RWPE1 (cell line): ENCODE measurements at regions not wholly inside any gene's neighbourhood (a gene's known extent, or its start where the extent isn't known, plus 50 kb on each side); places are given as distances from the start of the nearest gene placed in this dataset.
A peak's percentile ranks its signal among the peaks of the same experiment; 100 is the strongest.

ENCODE experiments used
- CTCF ChIA-PET: fragments of 350-600 bp; sonication (Branson Sonifier 250); formaldehyde crosslinking; extraction: SDS; loops from one replicate; lab custom pipeline; 2021; lab: Yijun Ruan, JAX
- POLR2A ChIA-PET: fragments of 400-600 bp; formaldehyde crosslinking; extraction: SDS; loops from one replicate; lab custom pipeline; 2020; ENCODE audit warnings: antibody characterized with exemption; ENCODE audit not compliant: low non-redundant PET; lab: Yijun Ruan, JAX
- DNase-seq: peaks from one replicate; pipeline ENCODE4 v3.0.0; 2012; ENCODE audit warnings: low spot score
- H3K27ac ChIP-seq: fragments of 450-650 bp; 2 replicates; pipeline ENCODE4 v1.5.1; 2017
- CTCF ChIP-seq: fragments of 450-650 bp; conservative IDR thresholded peaks from 2 replicates; pipeline ENCODE4 v1.5.1; 2017; ENCODE audit warnings: low read depth, mild to moderate bottlenecking

GRCh38 chr10:78934994-78935602 is 133.7 kb upstream of the ZMIZ1 start:
- ChIA-PET CTCF (interaction anchor here (0.6 to 1.3 kb wide), 6 partner anchors 20 to 886 kb away, joined by 3 to 4 read pairs (median 3); no protein-coding TSS in a partner anchor), POLR2A (no interaction called here)
- H3K27ac ChIP-seq, result peak overlapping the region; percentile 0; the same call in 1 of the 2 replicates

GRCh38 chr10:78935697-78936407 is 132.9 kb upstream of the ZMIZ1 start:
- H3K27ac ChIP-seq, result peak overlapping the region; percentile 0; the same call in 1 of the 2 replicates
- DNase-seq, result no peak
- ChIA-PET CTCF (interaction anchor here (1.3 kb wide), 1 partner anchor 39 kb away, joined by 4 read pairs; no protein-coding TSS in a partner anchor), POLR2A (interaction anchor here (0.6 kb wide), 1 partner anchor 57 kb away, joined by 3 read pairs; no protein-coding TSS in a partner anchor)
- no peak for TF ChIP-seq CTCF

More at GRCh38 chr10:78934994-78935602, 133.7 kb upstream of the ZMIZ1 start:
- no peak for DNase-seq
- no peak for TF ChIP-seq CTCF

GRCh38 chr10:78936412-78937342 is 132.1 kb upstream of the ZMIZ1 start:
- TF ChIP-seq CTCF, result no peak
- 0 out of 2 replicates have a peak overlapping the region, but pooled peaks have one; percentile 5 for H3K27ac ChIP-seq
- ChIA-PET CTCF (no interaction called here), POLR2A (interaction anchor here (0.6 kb wide), 1 partner anchor 58 kb away, joined by 3 read pairs; no protein-coding TSS in a partner anchor)
- no peak for DNase-seq

DNA sequence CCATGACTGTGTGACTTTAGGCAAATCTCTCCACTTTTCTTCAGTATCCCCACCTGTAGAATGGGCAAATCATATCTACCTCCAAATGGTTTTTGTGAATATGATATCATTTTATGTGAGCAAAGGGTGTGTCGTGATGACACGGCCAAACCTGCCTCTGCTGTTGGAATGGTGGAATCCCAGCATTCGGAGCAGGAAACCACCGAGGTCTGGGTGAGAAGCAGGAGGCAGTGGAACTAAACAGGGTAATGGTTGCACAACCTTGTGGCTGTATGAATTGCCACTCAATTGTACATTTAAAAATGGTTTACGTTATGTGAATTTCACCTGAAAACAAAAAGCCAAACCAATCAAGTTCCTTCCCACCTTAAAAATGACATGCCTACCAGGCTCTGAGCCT is 131.4 kb upstream of the ZMIZ1 start:
- 0 out of 2 replicates have a peak overlapping the region, but pooled peaks have one; percentile 5 for H3K27ac ChIP-seq
- ChIA-PET POLR2A (no interaction called here), CTCF (interaction anchor here (0.6 kb wide), 1 partner anchor 74 kb away, joined by 5 read pairs; no protein-coding TSS in a partner anchor)
- DNase-seq, result no peak
- no peak for TF ChIP-seq CTCF

DNA sequence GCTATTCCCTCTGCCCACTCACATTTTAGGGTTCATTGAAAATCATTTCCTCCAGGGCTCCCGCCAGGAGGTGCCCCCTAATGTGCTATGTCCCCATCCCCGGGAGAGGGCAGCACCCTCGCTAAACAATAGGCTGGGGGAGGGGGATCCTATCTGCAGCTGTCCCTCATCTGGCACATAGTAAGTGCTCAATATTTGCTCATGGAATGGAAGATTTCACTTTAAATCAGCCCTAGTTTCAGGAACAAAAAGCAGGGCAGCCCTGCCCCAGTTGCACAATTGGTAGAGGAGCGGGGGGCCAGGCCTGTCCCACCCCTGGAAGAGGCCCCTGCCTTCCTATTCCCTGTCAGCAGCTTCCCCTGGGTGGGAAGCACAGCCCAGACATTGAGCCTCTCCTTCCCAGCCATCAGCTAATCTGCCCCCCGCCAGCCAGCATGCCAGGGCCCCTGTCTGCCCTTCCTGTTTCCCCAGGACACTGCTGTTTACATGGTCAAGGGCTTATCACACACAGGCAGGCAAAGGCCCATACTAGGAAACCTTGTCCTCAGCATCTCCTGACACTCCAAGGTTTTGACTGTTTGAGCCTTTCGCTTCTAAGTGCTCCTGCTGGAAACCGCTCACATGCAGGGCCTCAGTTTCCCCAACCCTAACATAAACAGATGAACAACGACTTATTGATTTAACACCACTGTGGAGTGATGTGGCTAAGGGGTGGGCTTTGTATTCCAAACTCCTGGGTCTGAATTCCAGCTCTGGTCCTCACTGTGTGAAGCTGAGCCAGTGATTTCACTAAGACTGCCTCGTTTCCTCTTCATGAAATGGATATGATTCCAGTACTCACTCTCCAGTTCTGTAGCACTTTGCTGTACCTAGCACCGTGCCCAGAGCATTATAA is 130.7 kb upstream of the ZMIZ1 start:
- TF ChIP-seq CTCF, result no peak
- no peak overlapping the region for H3K27ac ChIP-seq
- ChIA-PET CTCF (interaction anchor here (0.6 kb wide), 2 partner anchors 18 to 75 kb away, joined by 3 to 5 read pairs; no protein-coding TSS in a partner anchor), POLR2A (no interaction called here)
- DNase-seq, result peak; percentile 31
